Upper lobe of left lung (tissue), 4 donors: ENCODE measurements at regions not wholly inside any gene's neighbourhood (a gene's known extent, or its start where the extent isn't known, plus 50 kb on each side); places are given as distances from the start of the nearest gene placed in this dataset.

ENCODE experiments used
- EP300 ChIP-seq, 4 donors: sonication (generic); formaldehyde crosslinking; IDR thresholded peaks; one replicate each; pipeline ENCODE4 v1.5.1; 2017; ENCODE audit warnings: antibody characterized with exemption in 4 of 4, control low read depth in 2 of 4
- POLR2A ChIP-seq, 4 donors: fragments of 450-650 bp; IDR thresholded peaks; one replicate each; pipeline ENCODE4 v1.5.1; 2016 to 2017; ENCODE audit warnings: antibody characterized with exemption in 4 of 4, mild to moderate bottlenecking in 2 of 4
- POLR2AphosphoS5 ChIP-seq, 2 donors: sonication (generic); formaldehyde crosslinking; IDR thresholded peaks; one replicate each; pipeline ENCODE4 v1.5.1; 2017; ENCODE audit warnings: antibody characterized with exemption in 2 of 2
- TF ChIP-seq, protein P1 (sequence below), 6 experiments: fragments of 450-650 bp in 4 of 6; fragments of 200-600 bp in 2 of 6; sonication (generic) in 2 of 6; IDR thresholded peaks; one replicate each; pipeline ENCODE4 v1.5.1; 2016 to 2019; ENCODE audit warnings: antibody characterized with exemption in 6 of 6

DNA sequence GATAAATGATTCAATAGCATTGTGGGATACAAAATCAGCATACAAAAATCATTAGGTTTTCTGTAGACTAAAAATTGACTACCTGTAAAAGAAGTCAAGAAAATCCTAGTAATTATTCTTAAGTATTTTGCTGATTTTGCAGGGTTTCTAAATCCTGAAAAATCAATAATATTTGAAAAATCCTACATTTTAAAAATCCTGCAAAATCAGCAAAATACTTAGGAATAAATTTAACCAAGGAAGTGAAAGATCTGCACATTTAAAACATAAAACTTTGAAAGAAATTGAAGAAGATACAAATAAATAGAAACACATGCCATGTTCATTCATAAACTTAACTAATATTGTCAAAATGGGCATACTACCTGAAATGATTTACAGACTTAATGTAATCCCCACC lies 517.7 kb downstream of the RERGL start:
- TF ChIP-seq POLR2A (IDR thresholded peaks at IDR 0.05), result no peak
- TF ChIP-seq, protein P1, sequence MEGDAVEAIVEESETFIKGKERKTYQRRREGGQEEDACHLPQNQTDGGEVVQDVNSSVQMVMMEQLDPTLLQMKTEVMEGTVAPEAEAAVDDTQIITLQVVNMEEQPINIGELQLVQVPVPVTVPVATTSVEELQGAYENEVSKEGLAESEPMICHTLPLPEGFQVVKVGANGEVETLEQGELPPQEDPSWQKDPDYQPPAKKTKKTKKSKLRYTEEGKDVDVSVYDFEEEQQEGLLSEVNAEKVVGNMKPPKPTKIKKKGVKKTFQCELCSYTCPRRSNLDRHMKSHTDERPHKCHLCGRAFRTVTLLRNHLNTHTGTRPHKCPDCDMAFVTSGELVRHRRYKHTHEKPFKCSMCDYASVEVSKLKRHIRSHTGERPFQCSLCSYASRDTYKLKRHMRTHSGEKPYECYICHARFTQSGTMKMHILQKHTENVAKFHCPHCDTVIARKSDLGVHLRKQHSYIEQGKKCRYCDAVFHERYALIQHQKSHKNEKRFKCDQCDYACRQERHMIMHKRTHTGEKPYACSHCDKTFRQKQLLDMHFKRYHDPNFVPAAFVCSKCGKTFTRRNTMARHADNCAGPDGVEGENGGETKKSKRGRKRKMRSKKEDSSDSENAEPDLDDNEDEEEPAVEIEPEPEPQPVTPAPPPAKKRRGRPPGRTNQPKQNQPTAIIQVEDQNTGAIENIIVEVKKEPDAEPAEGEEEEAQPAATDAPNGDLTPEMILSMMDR (IDR thresholded peaks at IDR 0.05), result no peak
- no peak for TF ChIP-seq POLR2AphosphoS5 (IDR thresholded peaks at IDR 0.05)
- no peak for TF ChIP-seq EP300 (IDR thresholded peaks at IDR 0.05)
